ENCODE measurements at regions not wholly inside any gene's neighbourhood (a gene's known extent, or its start where the extent isn't known, plus 50 kb on each side); places are given as distances from the start of the nearest gene placed in this dataset.
"Not testable (repeated sequence)": the region's sequence is repeated elsewhere in the genome, so short reads cannot be mapped to it uniquely, and the experiment has no call there.

DNA sequence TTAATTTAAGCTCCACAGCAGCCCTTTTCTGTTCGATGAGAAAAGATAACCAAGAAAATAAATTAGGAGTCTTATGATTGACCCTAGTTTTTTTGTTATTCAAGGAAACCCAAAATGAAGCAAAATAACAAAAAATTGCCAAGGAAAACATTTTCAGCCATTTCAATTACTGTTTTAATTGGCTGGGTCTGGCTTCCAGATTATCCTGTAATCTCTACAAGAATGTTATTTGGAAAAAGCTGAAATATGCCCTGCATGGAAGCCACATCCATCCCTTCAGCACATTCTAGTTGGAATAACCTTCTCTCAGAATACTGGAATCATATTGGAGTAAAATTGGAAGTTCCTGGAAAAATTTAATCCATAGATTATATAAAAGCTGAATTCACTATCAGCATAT lies 191.1 kb upstream of the CCN2 start:
- DNase-seq, result no peak

- DNase-seq, result peak; percentile 15
These were observed 189.0 kb upstream of the CCN2 start for GRCh38 chr6:132140189-132140588.

DNA sequence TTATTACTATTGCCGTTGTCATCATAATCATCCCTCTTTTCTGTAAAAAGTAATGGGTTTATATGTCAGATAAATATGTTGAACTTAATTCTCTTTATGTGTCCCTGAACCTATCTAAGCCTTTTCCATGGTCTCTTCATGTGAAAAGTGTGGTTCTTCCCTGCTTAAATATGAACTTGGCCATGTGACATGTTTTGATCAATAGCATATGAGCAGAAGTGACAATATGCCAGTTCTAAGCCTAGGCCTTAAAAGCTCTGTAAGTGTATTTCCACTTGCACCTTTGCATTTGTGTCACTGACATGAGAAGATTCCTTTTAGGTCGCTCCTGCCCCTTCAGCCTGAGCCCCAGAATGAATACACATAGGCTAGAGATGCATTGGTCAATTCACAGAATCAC lies 188.4 kb upstream of the CCN2 start:
- no peak for DNase-seq

- no peak for DNase-seq
These were observed 185.8 kb upstream of the CCN2 start for GRCh38 chr6:132136981-132137380.

- no peak for DNase-seq
These were observed 184.2 kb upstream of the CCN2 start for GRCh38 chr6:132135409-132135808.

- DNase-seq, result no peak
These were observed 182.7 kb upstream of the CCN2 start for GRCh38 chr6:132133736-132134445.

DNA sequence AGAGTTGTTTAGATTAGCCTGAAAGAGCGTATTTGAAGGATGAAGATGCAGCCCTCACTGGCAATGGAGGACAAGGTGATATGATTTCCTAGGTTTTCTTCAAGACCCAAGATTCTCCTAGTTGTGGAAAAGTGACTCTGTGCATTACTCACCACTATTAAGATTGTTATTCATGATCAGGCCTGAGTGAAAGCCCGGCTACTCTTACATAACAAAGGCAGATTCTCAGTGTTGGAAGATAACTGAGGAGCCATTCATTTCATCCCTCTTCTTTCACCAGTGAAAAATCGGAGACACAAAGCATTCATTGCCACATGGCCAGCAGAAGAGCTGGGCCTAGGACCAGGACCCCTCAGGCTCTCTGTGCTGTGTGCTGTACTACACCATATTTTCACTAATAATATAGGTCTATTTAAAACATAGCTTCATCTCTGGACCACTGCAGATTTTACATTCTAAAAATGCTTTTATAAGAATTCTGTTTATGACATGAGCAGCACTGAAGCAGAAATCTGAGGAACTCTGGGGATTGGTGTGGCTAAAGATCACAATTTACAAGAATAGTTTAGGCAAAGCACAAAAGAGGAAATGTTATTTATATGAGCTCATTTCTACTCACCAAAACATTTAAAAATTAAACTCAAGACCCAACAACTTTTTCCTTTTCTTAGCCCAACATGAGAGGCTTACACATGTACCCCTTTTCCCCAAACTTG lies 181.9 kb upstream of the CCN2 start:
- no peak for DNase-seq

DNA sequence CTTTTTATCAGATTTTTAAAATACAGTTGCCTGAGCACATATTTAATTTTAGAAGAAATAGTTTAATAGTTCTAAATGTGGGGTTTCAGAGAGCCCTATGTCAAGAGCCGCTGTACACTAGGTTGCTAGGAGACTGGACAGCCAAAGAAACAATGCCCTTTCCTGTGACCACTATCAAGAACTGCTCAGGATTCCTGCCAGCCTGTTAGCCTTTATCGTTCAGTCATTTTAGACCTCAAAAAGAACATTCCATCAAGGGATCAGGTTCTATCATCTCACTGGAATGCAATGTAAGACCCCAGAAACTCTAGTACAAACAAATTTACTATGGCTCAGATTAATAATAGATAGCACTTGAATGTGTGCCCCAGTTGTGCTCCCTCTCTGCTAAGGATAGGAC lies 181.2 kb upstream of the CCN2 start:
- DNase-seq, result no peak

DNA sequence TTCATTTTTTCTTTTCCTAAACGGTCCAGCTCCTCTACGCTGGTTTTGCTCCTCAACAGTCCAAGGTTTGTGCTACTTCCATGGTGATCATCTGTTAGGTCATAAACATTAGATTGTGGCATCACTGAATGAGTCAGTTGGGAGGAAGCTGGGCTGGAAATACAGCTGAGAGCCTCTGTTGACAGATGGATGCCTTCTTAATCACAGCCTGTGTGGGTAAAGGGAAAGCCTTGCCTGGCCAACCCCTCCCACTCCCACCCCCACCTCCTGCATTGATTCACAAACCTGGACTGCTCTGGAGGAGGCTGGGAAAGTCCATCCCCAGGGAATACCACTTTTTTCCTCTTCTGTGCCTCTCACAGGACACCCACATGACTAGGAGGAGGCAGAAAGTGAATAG lies 180.6 kb upstream of the CCN2 start:
- DNase-seq, result no peak

GRCh38 chr6:132131351-132131750 lies 180.2 kb upstream of the CCN2 start:
- no peak for DNase-seq

- DNase-seq, result peak; percentile 87
These were observed 179.6 kb upstream of the CCN2 start for GRCh38 chr6:132130626-132131298.

DNA sequence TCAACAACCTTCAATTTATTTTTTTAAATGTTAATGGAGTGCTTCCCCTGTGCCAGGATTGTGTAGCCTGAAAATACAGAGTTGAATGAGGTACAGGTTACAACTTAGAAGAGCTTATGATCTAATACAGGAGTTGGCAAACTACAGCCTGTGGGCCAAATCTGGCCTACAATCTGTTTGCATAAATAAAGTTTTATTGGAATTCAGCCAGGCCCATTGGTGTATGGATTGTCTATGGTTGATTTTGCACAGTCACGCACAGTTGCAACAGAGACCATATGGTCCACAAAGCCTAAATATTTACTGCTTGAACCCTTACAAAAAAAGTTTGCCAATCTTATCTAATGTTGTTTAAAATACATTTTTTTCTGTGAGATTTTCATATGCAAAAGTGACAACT lies 177.3 kb upstream of the CCN2 start:
- no peak for DNase-seq

DNA sequence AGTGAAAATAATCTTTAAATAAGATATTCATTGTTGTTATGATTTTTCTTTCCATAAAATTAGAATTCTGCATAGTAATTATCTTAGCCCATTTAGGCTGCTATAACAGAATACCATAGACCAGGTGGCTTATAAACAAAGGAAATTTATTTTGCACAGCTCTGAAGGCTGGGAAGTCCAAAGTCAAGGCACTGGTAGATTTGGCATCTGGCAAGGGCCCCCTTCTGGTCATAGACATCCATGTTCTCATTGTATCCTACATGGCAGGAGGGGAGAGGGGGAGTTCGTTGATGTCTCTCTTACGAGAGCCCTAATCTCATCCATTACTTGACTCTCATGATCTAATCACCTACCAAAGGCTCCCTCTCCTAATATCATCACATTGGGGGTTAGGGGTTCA lies 175.0 kb upstream of the CCN2 start:
- DNase-seq, result no peak

- DNase-seq, result no peak
These were observed 171.7 kb upstream of the CCN2 start for GRCh38 chr6:132122871-132123270.

GRCh38 chr6:132122176-132122575 lies 171.0 kb upstream of the CCN2 start:
- DNase-seq, result no peak

GRCh38 chr6:132118144-132118543 lies 167.0 kb upstream of the CCN2 start:
- no peak for DNase-seq

DNA sequence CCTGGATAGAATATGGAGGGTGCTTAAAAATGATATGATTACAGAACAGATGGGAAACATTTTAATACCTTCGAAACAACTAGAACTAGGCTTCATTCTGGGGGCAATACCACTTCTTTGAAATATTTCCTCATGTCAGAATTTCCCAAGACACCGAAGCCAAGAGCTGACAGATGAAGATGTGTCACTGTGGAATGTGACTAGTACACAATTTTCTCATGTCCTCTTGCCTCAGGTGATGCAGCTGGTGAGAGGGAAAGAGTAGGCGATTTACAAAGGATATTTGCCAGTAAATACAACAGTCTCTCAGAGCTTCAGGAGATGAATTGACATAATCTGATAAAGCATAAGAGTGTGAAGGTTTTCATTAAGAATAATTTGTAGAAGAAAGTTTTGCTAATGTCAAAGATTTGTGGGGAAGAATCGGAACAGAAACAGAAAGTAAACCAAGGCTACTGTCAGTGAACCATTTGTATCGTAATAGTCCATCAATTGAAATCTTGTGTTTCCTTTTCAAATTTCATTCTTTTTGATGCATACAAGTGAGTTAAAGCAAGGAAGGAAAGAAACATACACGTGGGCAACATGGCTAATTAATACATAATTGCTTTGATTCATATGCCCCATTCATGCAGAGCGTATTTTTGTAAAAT lies 164.7 kb upstream of the CCN2 start:
- DNase-seq, result no peak

DNA sequence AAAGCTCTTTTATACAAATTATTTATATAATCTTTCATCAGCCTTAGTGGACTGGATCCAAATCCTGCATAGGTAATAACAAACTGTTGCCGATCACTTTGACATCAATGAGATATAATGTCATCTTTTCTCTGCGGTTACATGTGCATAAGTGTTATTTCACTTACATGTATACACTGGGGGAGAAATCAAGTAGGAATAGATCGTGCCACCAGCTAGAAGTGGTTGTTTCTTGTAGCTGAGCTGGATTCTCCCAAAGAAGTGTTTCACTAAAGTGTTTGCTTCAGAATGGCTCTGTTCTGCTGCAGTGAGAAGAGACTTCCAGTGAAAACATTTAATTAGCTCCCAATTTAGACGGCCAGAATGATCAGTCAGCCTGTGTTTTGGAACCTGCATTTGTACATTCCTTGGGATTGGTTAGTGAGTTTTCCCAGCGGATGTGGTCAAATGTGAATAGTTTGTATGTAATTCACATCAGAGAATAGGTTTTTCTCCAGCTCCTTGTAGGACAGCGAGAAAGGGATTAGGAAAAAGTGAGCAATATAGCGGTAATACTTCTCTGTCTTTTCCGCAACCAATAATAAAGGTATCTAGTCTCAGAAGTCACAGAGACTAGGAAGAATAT lies 163.1 kb upstream of the CCN2 start:
- no peak for DNase-seq

- not testable (repeated sequence) for DNase-seq
These were observed 158.6 kb upstream of the CCN2 start for GRCh38 chr6:132109752-132110151.

DNA sequence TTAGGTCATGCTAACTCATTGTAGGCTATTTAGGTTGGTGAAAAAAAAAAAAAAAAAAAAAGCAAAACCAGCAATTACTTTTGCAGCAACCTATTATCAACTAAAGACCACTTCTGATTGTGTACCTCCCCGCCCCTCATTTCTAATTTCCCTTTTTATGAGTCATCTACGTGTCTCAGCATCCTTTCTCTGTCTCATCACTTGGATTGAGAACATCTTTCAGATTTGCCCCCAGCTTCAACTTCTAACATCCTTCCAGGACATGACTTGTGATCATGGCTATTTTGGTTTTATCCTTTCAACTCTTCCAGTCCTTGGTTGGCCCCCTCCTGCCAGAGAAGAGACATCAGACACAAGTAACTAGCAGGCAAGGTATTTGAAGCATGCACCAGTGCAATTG lies 156.7 kb upstream of the CCN2 start:
- DNase-seq, result no peak

- no peak for DNase-seq
These were observed 150.4 kb upstream of the CCN2 start for GRCh38 chr6:132101535-132101934.

- DNase-seq, result no peak
These were observed 149.3 kb upstream of the CCN2 start for GRCh38 chr6:132100388-132100990.

Measured in muscle of arm (tissue), 1 donor.